ENCODE measurements at regions not wholly inside any gene's neighbourhood (a gene's known extent, or its start where the extent isn't known, plus 50 kb on each side); places are given as distances from the start of the nearest gene placed in this dataset.

- TF ChIP-seq CTCF (IDR thresholded peaks at IDR 0.05) (no peak), EZH2 (IDR thresholded peaks at IDR 0.05) (no peak), EZH2phosphoT487 (IDR thresholded peaks at IDR 0.05) (no peak)
These were observed 65.9 kb upstream of the FBRSL1 start for GRCh38 chr12:132423820-132424645.
